HCT116 (cell line): ENCODE measurements at regions not wholly inside any gene's neighbourhood (a gene's known extent, or its start where the extent isn't known, plus 50 kb on each side); places are given as distances from the start of the nearest gene placed in this dataset.

ENCODE experiments used
- ATAC-seq: fragments of 200-7000 bp; cut with Tn5 transposase; 2 replicates; pipeline ENCODE4 v1.9.1; 2020; ENCODE audit warnings: mild to moderate bottlenecking, moderate library complexity
- BruUV-seq: library from RNA; stranded (reverse); fragments of 400-500 nt; replicated peaks from 2 replicates; lab custom pipeline; 2021; lab: Mats Ljungman, UMichigan
- CTCF ChIA-PET: fragments of 300-600 bp; sonication (Branson Sonifier 250); formaldehyde crosslinking; loops from one replicate; lab custom pipeline; 2021; ENCODE audit warnings: antibody characterized with exemption; lab: Charles Lee
- POLR2A ChIA-PET: fragments of 300-600, 350-600 bp; sonication (Branson Sonifier 250); formaldehyde crosslinking; loops from one replicate; lab custom pipeline; 2021; ENCODE audit warnings: antibody characterized with exemption; lab: Charles Lee
- RAD21 ChIA-PET, 2 experiments: fragments of 300-600 bp; sonication (Branson Sonifier 250); formaldehyde crosslinking; loops; one replicate each; lab custom pipeline; 2023; ENCODE audit warnings: low total read pairs in 2 of 2; ENCODE audit not compliant: uncharacterized antibody in 2 of 2, unreplicated experiment in 2 of 2, low non-redundant PET in 1 of 2; lab: Charles Lee
- DNase-seq: peaks from one replicate; pipeline ENCODE4 v3.0.0-alpha.2; 2010; ENCODE audit warnings: low read depth, low spot score
- H2AFZ ChIP-seq: fragments of 200-600 bp; shearing (Covaris generic), sonication (generic); 2 replicates; pipeline ENCODE4 v1.6.1; 2017; ENCODE audit warnings: low read depth, mixed run types, mixed read lengths, antibody characterized with exemption, low read length; ENCODE audit not compliant: poor library complexity, severe bottlenecking
- H3K27ac ChIP-seq: 2 replicates; pipeline ENCODE4 v1.5.1; 2012; ENCODE audit warnings: low read depth, low read length
- H3K27me3 ChIP-seq: fragments of 200-600 bp; sonication (generic); 2 replicates; pipeline ENCODE4 v1.6.1; 2016; ENCODE audit warnings: mixed run types, low read length, mixed read lengths; ENCODE audit not compliant: insufficient read depth
- H3K36me3 ChIP-seq, 2 experiments: fragments of 200-500 bp in 1 of 2; fragments of 200-600 bp in 1 of 2; sonication (Bioruptor generic) in 1 of 2; sonication (generic) in 1 of 2; 2 replicates each; pipeline versions ENCODE4 v1.5.1 to v1.6.1; 2014 to 2016; ENCODE audit warnings: low read length in 2 of 2, inconsistent platforms in 1 of 2, mixed read lengths in 1 of 2, mixed run types in 1 of 2; ENCODE audit not compliant: insufficient read depth in 2 of 2, control insufficient read depth in 1 of 2
- H3K4me1 ChIP-seq, 2 experiments: fragments of 200-600 bp in 1 of 2; sonication (generic) in 1 of 2; 2 replicates each; pipeline versions ENCODE4 v1.5.1 to v1.6.1; 2012 to 2017; ENCODE audit warnings: low read length in 2 of 2, inconsistent platforms in 1 of 2, mild to moderate bottlenecking in 1 of 2, mixed read lengths in 1 of 2, mixed run types in 1 of 2, moderate library complexity in 1 of 2; ENCODE audit not compliant: insufficient read depth in 2 of 2, control insufficient read depth in 1 of 2
- H3K4me2 ChIP-seq: fragments of 200-600 bp; sonication (generic); 2 replicates; pipeline ENCODE4 v1.6.1; 2017; ENCODE audit warnings: mixed run types, low read length, mixed read lengths
- H3K4me3 ChIP-seq, 2 experiments: fragments of 200-600 bp in 1 of 2; sonication (generic) in 1 of 2; replicated peaks in 1 of 2; 2 replicates each; pipeline ENCODE4 v1.5.1; 2011 to 2016; ENCODE audit warnings: low read length in 2 of 2, control low read depth in 1 of 2, low read depth in 1 of 2, mild to moderate bottlenecking in 1 of 2, mixed read lengths in 1 of 2, mixed run types in 1 of 2
- H3K79me2 ChIP-seq: fragments of 200-600 bp; sonication (generic); 2 replicates; pipeline ENCODE4 v1.6.1; 2017; ENCODE audit warnings: mild to moderate bottlenecking, mixed run types, low read length, moderate library complexity, mixed read lengths; ENCODE audit not compliant: insufficient read depth
- H3K9ac ChIP-seq: fragments of 200-600 bp; sonication (generic); 2 replicates; pipeline ENCODE4 v1.6.1; 2016; ENCODE audit warnings: low read length, mixed read lengths
- H3K9me2 ChIP-seq: fragments of 200-600 bp; sonication (generic), shearing (Covaris generic); 2 replicates; pipeline ENCODE4 v1.6.1; 2017; ENCODE audit warnings: mixed run types, mild to moderate bottlenecking, moderate library complexity; ENCODE audit not compliant: insufficient read depth
- H3K9me3 ChIP-seq, 2 experiments: fragments of 200-500 bp in 1 of 2; fragments of 200-600 bp in 1 of 2; sonication (Bioruptor generic) in 1 of 2; sonication (generic) in 1 of 2; 2 replicates each; pipeline ENCODE4 v1.6.1; 2014 to 2017; ENCODE audit warnings: low read length in 2 of 2, mixed read lengths in 2 of 2, inconsistent platforms in 1 of 2, low read depth in 1 of 2, mild to moderate bottlenecking in 1 of 2, mixed run types in 1 of 2, moderate library complexity in 1 of 2; ENCODE audit not compliant: control insufficient read depth in 1 of 2, insufficient read depth in 1 of 2
- H4K20me1 ChIP-seq: fragments of 200-600 bp; sonication (generic), shearing (Covaris generic); 2 replicates; pipeline ENCODE4 v1.6.1; 2017; ENCODE audit warnings: mixed run types, mild to moderate bottlenecking, moderate library complexity; ENCODE audit not compliant: insufficient read depth
- ATF3 ChIP-seq: IDR thresholded peaks from 2 replicates; pipeline ENCODE4 v1.6.1; 2012
- EZH2 ChIP-seq: fragments of 200-600 bp; sonication (generic); IDR thresholded peaks from 2 replicates; pipeline ENCODE4 v1.6.1; 2017; ENCODE audit warnings: antibody characterized with exemption, mixed run types
- EZH2phosphoT487 ChIP-seq: fragments of 200-600 bp; IDR thresholded peaks from 2 replicates; pipeline ENCODE4 v1.6.1; 2018; ENCODE audit warnings: antibody characterized with exemption, borderline replicate concordance
- REST ChIP-seq: IDR thresholded peaks from 2 replicates; pipeline ENCODE4 v1.6.1; 2012; ENCODE audit warnings: low read depth
- SRF ChIP-seq: IDR thresholded peaks from 2 replicates; pipeline ENCODE4 v1.6.1; 2012; ENCODE audit warnings: low read depth
- ZBTB33 ChIP-seq: IDR thresholded peaks from 2 replicates; pipeline ENCODE4 v1.6.1; 2011; ENCODE audit warnings: mild to moderate bottlenecking, low read length, moderate library complexity; ENCODE audit not compliant: insufficient replicate concordance; ENCODE audit errors: extremely low read depth
- ZNF274 ChIP-seq: fragments of 200-500 bp; sonication (Bioruptor generic); IDR thresholded peaks from 2 replicates; pipeline ENCODE4 v1.6.1; 2014; ENCODE audit warnings: mild to moderate bottlenecking, low read depth, low read length, inconsistent platforms
- intact Hi-C: fragments of 100-400 bp; cut with micrococcal nuclease; formaldehyde crosslinking; loops from 2 replicates; pipeline ENCODE4 v1.10.0; 2022

GRCh38 chr3:140827894-140828293 is 113.7 kb upstream of the SLC25A36 start:
- Histone ChIP-seq H3K9ac (no peak overlapping the region), H3K4me3 (no peak overlapping the region), H3K79me2 (no peaks in the 10 kb centered on the region), H3K4me2 (no peak overlapping the region), H2AFZ (no peak overlapping the region), H4K20me1 (no peaks in the 10 kb centered on the region), H3K9me2 (no peaks in the 10 kb centered on the region), H3K9me3 (no peaks in the 10 kb centered on the region), H3K27me3 (peaks cover 32% of the 10 kb centered on the region), H3K4me1 (no peaks in the 10 kb centered on the region), H3K36me3 (no peaks in the 10 kb centered on the region), H3K27ac (no peak overlapping the region)
- no peak for TF ChIP-seq EZH2
- no peak for TF ChIP-seq SRF
- no peak for TF ChIP-seq ZNF274
- TF ChIP-seq ZBTB33 = no peak
- TF ChIP-seq ATF3 = no peak
- no peak for TF ChIP-seq REST
- TF ChIP-seq EZH2phosphoT487 = no peak
- BruUV-seq = no TSS peak
- intact Hi-C loops = no loop called here
- ChIA-PET POLR2A (no interaction called here), RAD21 (no interaction called here), CTCF (no interaction called here)
- ATAC-seq (no peak), DNase-seq (no peak)
